SK-N-SH (cell line): ENCODE measurements at regions not wholly inside any gene's neighbourhood (a gene's known extent, or its start where the extent isn't known, plus 50 kb on each side); places are given as distances from the start of the nearest gene placed in this dataset.
"Not testable (repeated sequence)": the region's sequence is repeated elsewhere in the genome, so short reads cannot be mapped to it uniquely, and the experiment has no call there.

Experiments used
- CTCF ChIA-PET: fragments of 300-600, 350-600 bp; formaldehyde crosslinking; extraction: SDS; loops from one replicate; lab custom pipeline; 2021; lab: Yijun Ruan, JAX
- POLR2A ChIA-PET: fragments of 350-600 bp; sonication (Branson Sonifier 250); formaldehyde crosslinking; extraction: SDS; loops from one replicate; lab custom pipeline; 2020; ENCODE audit warnings: antibody characterized with exemption, inconsistent platforms; lab: Yijun Ruan, JAX
- DNase-seq: peaks from one replicate; pipeline ENCODE4 v3.0.0; 2012
- H2AFZ ChIP-seq: fragments of 200-600 bp; sonication (generic); 2 replicates; pipeline ENCODE4 v1.8.1; 2016; ENCODE audit warnings: antibody characterized with exemption, mild to moderate bottlenecking, low read depth
- H3F3A ChIP-seq: fragments of 200-600 bp; sonication (generic); replicated peaks from 2 replicates; pipeline ENCODE3; 2016; ENCODE audit warnings: antibody characterized with exemption, mild to moderate bottlenecking; ENCODE audit not compliant: insufficient read depth
- H3K27ac ChIP-seq, 2 experiments: fragments of 200-500 bp in 1 of 2; fragments of 200-600 bp in 1 of 2; sonication (Bioruptor generic) in 1 of 2; sonication (generic), shearing (Covaris generic) in 1 of 2; 2 replicates each; pipeline versions ENCODE4 v1.5.1 to v1.6.1; 2014 to 2016; ENCODE audit warnings: low read depth in 2 of 2, inconsistent platforms in 1 of 2, low read length in 1 of 2, mild to moderate bottlenecking in 1 of 2, mixed read lengths in 1 of 2
- H3K27me3 ChIP-seq: fragments of 200-600 bp; sonication (generic), shearing (Covaris generic); 2 replicates; pipeline ENCODE4 v1.6.1; 2016; ENCODE audit warnings: mixed run types; ENCODE audit not compliant: insufficient read depth
- H3K36me3 ChIP-seq, 2 experiments: fragments of 200-500 bp in 1 of 2; fragments of 200-600 bp in 1 of 2; sonication (Bioruptor generic) in 1 of 2; sonication (generic) in 1 of 2; replicated peaks in 1 of 2; 2 replicates each; pipeline versions ENCODE3 to v1.5.1; 2014 to 2016; ENCODE audit warnings: low read length in 1 of 2, mild to moderate bottlenecking in 1 of 2; ENCODE audit not compliant: insufficient read depth in 2 of 2, control insufficient read depth in 1 of 2
- H3K4me1 ChIP-seq, 2 experiments: fragments of 200-500 bp in 1 of 2; fragments of 200-600 bp in 1 of 2; sonication (Bioruptor generic) in 1 of 2; sonication (generic), shearing (Covaris generic) in 1 of 2; 2 replicates each; pipeline versions ENCODE4 v1.5.1 to v1.6.1; 2014 to 2016; ENCODE audit warnings: low read depth in 1 of 2, low read length in 1 of 2, mixed run types in 1 of 2; ENCODE audit not compliant: insufficient read depth in 2 of 2, control insufficient read depth in 1 of 2
- H3K4me2 ChIP-seq: fragments of 200-600 bp; sonication (generic), shearing (Covaris generic); 2 replicates; pipeline ENCODE4 v1.6.1; 2017; ENCODE audit warnings: mixed run types
- H3K4me3 ChIP-seq, 2 experiments: fragments of 200-500 bp in 1 of 2; fragments of 200-600 bp in 1 of 2; sonication (Bioruptor generic) in 1 of 2; sonication (generic), shearing (Covaris generic) in 1 of 2; 2 replicates each; pipeline versions ENCODE4 v1.5.1 to v1.8.1; 2014 to 2016; ENCODE audit warnings: low read depth in 2 of 2, inconsistent platforms in 1 of 2, low read length in 1 of 2, mild to moderate bottlenecking in 1 of 2, mixed read lengths in 1 of 2, moderate library complexity in 1 of 2
- H3K79me2 ChIP-seq: fragments of 200-600 bp; sonication (generic); 2 replicates; pipeline ENCODE4 v1.8.1; 2017; ENCODE audit warnings: mild to moderate bottlenecking; ENCODE audit not compliant: insufficient read depth
- H3K9ac ChIP-seq: fragments of 200-600 bp; sonication (generic); 2 replicates; pipeline ENCODE4 v1.6.1; 2017; ENCODE audit warnings: mixed run types
- H3K9me2 ChIP-seq: fragments of 200-600 bp; sonication (generic); 2 replicates; pipeline ENCODE4 v1.6.1; 2017; ENCODE audit warnings: mixed run types
- H3K9me3 ChIP-seq: fragments of 200-600 bp; sonication (generic); 2 replicates; pipeline ENCODE4 v1.6.1; 2017; ENCODE audit warnings: mixed run types, mild to moderate bottlenecking, moderate library complexity
- H4K20me1 ChIP-seq: fragments of 200-600 bp; sonication (generic); 2 replicates; pipeline ENCODE4 v1.6.1; 2017; ENCODE audit warnings: mild to moderate bottlenecking, mixed run types; ENCODE audit not compliant: insufficient read depth
- CTCF ChIP-seq: fragments of 200-600 bp; sonication (generic); IDR thresholded peaks from 2 replicates; pipeline ENCODE4 v1.6.1; 2017; ENCODE audit warnings: antibody characterized with exemption, mild to moderate bottlenecking, moderate library complexity
- GABPA ChIP-seq: IDR thresholded peaks from 2 replicates; pipeline ENCODE4 v1.4.0; 2012; ENCODE audit warnings: low read depth, mild to moderate bottlenecking
- MAX ChIP-seq: IDR thresholded peaks from 2 replicates; pipeline ENCODE4 v1.4.0; 2012; ENCODE audit warnings: low read depth
- MXI1 ChIP-seq: IDR thresholded peaks from 2 replicates; pipeline ENCODE4 v1.6.1; 2012; ENCODE audit warnings: mild to moderate bottlenecking, low read depth, low read length, improper control_type of control experiment
- SIN3A ChIP-seq: IDR thresholded peaks from 2 replicates; pipeline ENCODE4 v1.6.1; 2012; ENCODE audit warnings: low read depth, mild to moderate bottlenecking, low read length, moderate library complexity, borderline replicate concordance
- TEAD4 ChIP-seq: IDR thresholded peaks from 2 replicates; pipeline ENCODE4 v1.4.0; 2012; ENCODE audit warnings: mild to moderate bottlenecking, borderline replicate concordance; ENCODE audit not compliant: insufficient read depth
- USF1 ChIP-seq: IDR thresholded peaks from 2 replicates; pipeline ENCODE4 v1.4.0; 2012; ENCODE audit warnings: low read depth, borderline replicate concordance
- USF2 ChIP-seq: fragments of 150-350 bp; IDR thresholded peaks from 2 replicates; pipeline ENCODE4 v1.6.1; 2017; ENCODE audit warnings: antibody characterized with exemption, low read length, low read depth, borderline replicate concordance
- WGBS: methylation state at CpG from one replicate; pipeline ENCODE4 v1.1.6; 2017; ENCODE audit warnings: low lambda C conversion rate; 5-methylcytosine and 5-hydroxymethylcytosine counted together

- TF ChIP-seq USF1 (no peak), MAX (no peak), GABPA (no peak)
Observed at GRCh38 chr7:12017046-12017445, 185.0 kb upstream of the THSD7A start (continued).

- H3K79me2 ChIP-seq, H3K4me2 ChIP-seq, H3K9me2 ChIP-seq, H3K9me3 ChIP-seq, H3K27ac ChIP-seq, H3K4me1 ChIP-seq, H3K9ac ChIP-seq, DNase-seq, H3K36me3 ChIP-seq, H3F3A ChIP-seq, H3K27me3 ChIP-seq, POLR2A ChIA-PET, H3K4me3 ChIP-seq, H2AFZ ChIP-seq, H4K20me1 ChIP-seq: not testable (repeated sequence)
- WGBS, result 9% methylated on average over 1 of the region's 1 CpG
- CTCF ChIA-PET, result interaction anchor here (1.2 to 2.2 kb wide), 2 partner anchors 10 to 367 kb away, joined by 4 to 7 read pairs; no protein-coding TSS in a partner anchor
Observed at GRCh38 chr7:12022011-12022410, 189.1 kb upstream of the TMEM106B start.

GRCh38 chr7:12025246-12025645 lies 185.8 kb upstream of the TMEM106B start:
- Histone ChIP-seq H3K9me3 (no peaks in the 10 kb centered on the region), H3F3A (peaks cover 5% of the 10 kb centered on the region), H3K36me3 (no peaks in the 10 kb centered on the region), H4K20me1 (no peaks in the 10 kb centered on the region), H3K27me3 (no peaks in the 10 kb centered on the region), H3K27ac (no peak overlapping the region), H3K79me2 (no peaks in the 10 kb centered on the region), H2AFZ (no peak overlapping the region), H3K9ac (no peak overlapping the region), H3K4me2 (no peak overlapping the region), H3K9me2 (no peaks in the 10 kb centered on the region), H3K4me3 (no peak overlapping the region), H3K4me1 (no peaks in the 10 kb centered on the region; a peak in 2 of 4 replicates)
- ChIA-PET CTCF (interaction anchor here (1.8 kb wide), 1 partner anchor 11 kb away, joined by 4 read pairs; no protein-coding TSS in a partner anchor), POLR2A (no interaction called here)
- TF ChIP-seq TEAD4 (no peak), MXI1 (no peak), USF2 (no peak), SIN3A (no peak), CTCF (no peak)
- DNase-seq, result no peak
- WGBS, result 40% methylated on average over 1 of the region's 1 CpG
